Stomach (tissue), 8 donors: ENCODE measurements at regions not wholly inside any gene's neighbourhood (a gene's known extent, or its start where the extent isn't known, plus 50 kb on each side); places are given as distances from the start of the nearest gene placed in this dataset.

ENCODE experiments used
- DNase-seq, 2 donors: peaks; one replicate each; pipeline versions ENCODE4 v3.0.0 to v3.0.0-alpha.2; 2013 to 2019
- H3K27ac ChIP-seq, 5 donors: fragments of 200-600 bp in 4 of 5; sonication (generic) in 4 of 5; one replicate each; pipeline ENCODE4 v1.5.1; 2013 to 2019; ENCODE audit warnings: mild to moderate bottlenecking in 1 of 5, moderate library complexity in 1 of 5
- H3K27me3 ChIP-seq, 3 donors: fragments of 200-600 bp; sonication (generic); one replicate each; pipeline ENCODE4 v1.5.1; 2017 to 2019; ENCODE audit warnings: mixed run types in 1 of 3
- H3K36me3 ChIP-seq, 4 donors: fragments of 200-600 bp; sonication (generic); 1 replicate in 3 of 4; 2 replicates in 1 of 4; pipeline ENCODE4 v1.5.1; 2016 to 2019
- H3K4me1 ChIP-seq, 4 donors: fragments of 200-600 bp; sonication (generic); one replicate each; pipeline ENCODE4 v1.5.1; 2016 to 2019
- H3K4me3 ChIP-seq, 4 donors: fragments of 200-600 bp; sonication (generic) in 3 of 4; one replicate each; pipeline ENCODE4 v1.5.1; 2016 to 2019; ENCODE audit warnings: mild to moderate bottlenecking in 1 of 4
- H3K9me3 ChIP-seq, 4 donors: fragments of 200-600 bp; sonication (generic); one replicate each; pipeline ENCODE4 v1.5.1; 2016 to 2019
- CTCF ChIP-seq, 7 experiments: fragments of 450-650 bp in 4 of 7; fragments of 200-600 bp in 3 of 7; sonication (generic) in 3 of 7; IDR thresholded peaks; one replicate each; pipeline ENCODE4 v1.5.1; 2016 to 2019; ENCODE audit warnings: antibody characterized with exemption in 7 of 7, control low read depth in 2 of 7, mild to moderate bottlenecking in 1 of 7
- EP300 ChIP-seq: sonication (generic); formaldehyde crosslinking; IDR thresholded peaks from one replicate; pipeline ENCODE4 v1.6.1; 2017; ENCODE audit warnings: antibody characterized with exemption
- POLR2A ChIP-seq, 4 donors: fragments of 450-650 bp; IDR thresholded peaks; one replicate each; pipeline ENCODE4 v1.6.1; 2016; ENCODE audit warnings: antibody characterized with exemption in 4 of 4, control low read depth in 2 of 4, mild to moderate bottlenecking in 1 of 4, moderate library complexity in 1 of 4
- POLR2AphosphoS5 ChIP-seq, 3 donors: sonication (generic); formaldehyde crosslinking; IDR thresholded peaks; one replicate each; pipeline ENCODE4 v1.6.1; 2016; ENCODE audit warnings: antibody characterized with exemption in 3 of 3
- WGBS, 5 donors: extraction: QIAGEN DNeasy Blood & Tissue Kit in 3 of 5; methylation state at CpG; one replicate each; pipeline versions ENCODE4 v1.1.5 to v1.1.7; 2013 to 2018; 5-methylcytosine and 5-hydroxymethylcytosine counted together
- intact Hi-C: fragments of 100-400 bp; cut with DNase I; formaldehyde crosslinking; loops from one replicate; pipeline ENCODE4 v1.15.1; 2023; ENCODE audit warnings: low total_unique reads
- donor health status: healthy with polysubstance abuse.
- donor health status: Bipolar disorder and iron deficiency.
- donor health status: healthy.

DNA sequence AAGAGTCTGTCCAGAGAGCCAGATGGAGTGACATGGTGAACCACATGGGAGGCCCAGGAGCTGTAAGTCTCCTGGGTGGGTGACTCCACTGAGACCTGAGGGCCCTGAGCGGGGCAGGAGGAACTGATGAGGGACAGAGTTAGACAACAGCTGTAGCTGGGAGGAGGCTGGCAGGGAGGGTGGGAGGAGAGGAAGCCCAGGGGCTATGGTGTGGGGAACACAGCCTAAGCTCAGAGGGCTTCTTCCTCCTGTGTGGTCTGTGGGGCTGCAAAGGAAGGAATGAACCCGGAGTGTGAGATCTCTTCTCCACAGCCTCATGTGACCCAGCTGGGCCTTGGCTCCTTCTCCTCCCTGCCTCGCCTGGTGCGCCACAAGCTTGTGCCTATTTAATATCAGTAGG is 395.6 kb upstream of the HS6ST1 start:
- Histone ChIP-seq H3K27me3 (peaks cover 0 to 15% (median 4%) of the 10 kb centered on the region in 3 donors), H3K27ac (no peak overlapping the region), H3K4me3 (no peak overlapping the region), H3K36me3 (no peaks in the 10 kb centered on the region), H3K4me1 (no peaks in the 10 kb centered on the region), H3K9me3 (peaks cover 0 to 5% (median under 1%) of the 10 kb centered on the region in 4 donors)
- 54 to 86% (median 72%) methylated on average over 4 of the region's 4 CpGs for WGBS, 5 donors
- intact Hi-C loops = no loop called here
- TF ChIP-seq POLR2AphosphoS5 (IDR thresholded peaks at IDR 0.05) (no peak), CTCF (IDR thresholded peaks at IDR 0.05) (no peak), EP300 (no peak), POLR2A (IDR thresholded peaks at IDR 0.05) (no peak)
- DNase-seq = no peak

DNA sequence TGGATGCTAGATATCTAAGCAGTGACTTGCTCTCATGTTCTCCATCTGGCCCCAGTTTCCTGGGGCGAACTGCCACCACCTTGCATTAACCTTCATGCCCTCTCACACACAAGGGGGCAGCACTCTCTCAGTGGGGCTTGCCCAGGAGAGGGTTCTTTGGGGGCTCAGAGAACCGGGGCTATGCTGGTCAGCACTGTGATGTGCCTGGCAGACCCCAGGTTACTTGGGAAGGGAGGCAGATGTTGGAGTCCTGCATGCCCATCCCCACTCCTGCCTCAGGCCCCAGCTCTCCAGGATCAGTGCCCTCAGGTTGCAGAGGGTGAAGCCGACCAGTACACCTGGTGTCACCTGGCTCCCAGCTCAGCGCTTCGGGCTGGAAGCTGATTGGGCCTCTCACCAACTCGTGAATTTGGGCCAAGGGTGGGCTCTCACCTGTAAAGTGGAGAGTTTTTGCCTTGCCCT is 396.2 kb upstream of the HS6ST1 start:
- Histone ChIP-seq H3K27me3 (peaks cover 0 to 15% (median 4%) of the 10 kb centered on the region in 3 donors), H3K4me1 (no peaks in the 10 kb centered on the region), H3K36me3 (no peaks in the 10 kb centered on the region), H3K27ac (no peak overlapping the region), H3K4me3 (no peak overlapping the region), H3K9me3 (peaks cover 0 to 2% (median 0%) of the 10 kb centered on the region in 4 donors)
- 74 to 82% (median 77%) methylated on average over 2 to 6 of the region's 6 CpGs for WGBS, 5 donors
- intact Hi-C loops = no loop called here
- TF ChIP-seq CTCF (IDR thresholded peaks at IDR 0.05) (no peak), POLR2A (IDR thresholded peaks at IDR 0.05) (no peak), POLR2AphosphoS5 (IDR thresholded peaks at IDR 0.05) (no peak)
- DNase-seq = no peak

GRCh38 chr2:128715360-128715759 is 396.7 kb upstream of the HS6ST1 start:
- Histone ChIP-seq H3K4me3 (no peak overlapping the region), H3K27ac (no peak overlapping the region), H3K9me3 (no peaks in the 10 kb centered on the region), H3K36me3 (no peaks in the 10 kb centered on the region), H3K27me3 (peaks cover 0 to 15% (median 4%) of the 10 kb centered on the region in 3 donors), H3K4me1 (no peaks in the 10 kb centered on the region)
- intact Hi-C loops = no loop called here
- no peak for DNase-seq
- 78 to 91% (median 86%) methylated on average over 6 to 7 of the region's 7 CpGs for WGBS, 5 donors
- TF ChIP-seq EP300 (no peak), CTCF (IDR thresholded peaks at IDR 0.05) (no peak), POLR2AphosphoS5 (IDR thresholded peaks at IDR 0.05) (no peak)

- H3K36me3 ChIP-seq = no peaks in the 10 kb centered on the region
- no peak for TF ChIP-seq CTCF (IDR thresholded peaks at IDR 0.05)
- TF ChIP-seq POLR2AphosphoS5 (IDR thresholded peaks at IDR 0.05) = no peak
- TF ChIP-seq POLR2A (IDR thresholded peaks at IDR 0.05) = no peak
- no peak for TF ChIP-seq EP300
- no peak overlapping the region for H3K27ac ChIP-seq
- H3K4me3 ChIP-seq = no peak overlapping the region
- intact Hi-C loops = no loop called here
- H3K9me3 ChIP-seq = peaks cover 0 to 4% (median 0%) of the 10 kb centered on the region in 4 donors
- H3K27me3 ChIP-seq = peaks cover 0 to 15% (median 4%) of the 10 kb centered on the region in 3 donors
- 71 to 87% (median 80%) methylated on average over 8 of the region's 8 CpGs for WGBS, 5 donors
- no peak for DNase-seq
- no peaks in the 10 kb centered on the region for H3K4me1 ChIP-seq
These were observed 397.6 kb upstream of the HS6ST1 start for GRCh38 chr2:128716299-128716721.
